Activated gamma-delta T cell treated with Interleukin-2 at 50 U/mL for 16 hours (primary cell): ENCODE measurements at regions not wholly inside any gene's neighbourhood (a gene's known extent, or its start where the extent isn't known, plus 50 kb on each side); places are given as distances from the start of the nearest gene placed in this dataset.

ENCODE experiments used
- DNase-seq: peaks from one replicate; pipeline ENCODE4 v3.0.0-alpha.2; 2020

DNA sequence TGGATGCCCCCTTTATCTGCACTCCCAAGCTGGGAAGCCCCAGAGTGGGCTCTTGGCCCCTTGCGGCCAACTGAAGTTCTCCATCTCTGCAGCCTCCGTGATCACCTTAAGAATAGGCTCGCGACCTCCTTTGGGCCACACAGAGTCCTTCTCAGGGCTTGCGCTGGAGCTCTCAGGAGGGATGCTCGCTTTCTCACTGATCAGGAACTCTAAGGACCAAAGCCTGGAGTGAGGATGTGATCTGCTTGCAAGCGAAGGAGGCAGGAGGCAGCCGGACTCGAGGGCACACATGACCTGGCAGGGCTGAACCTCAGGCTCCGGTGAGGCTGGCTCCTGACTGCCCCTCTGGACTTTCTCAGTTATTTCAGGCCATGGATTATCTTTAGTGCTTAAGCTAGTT is 192.1 kb upstream of the MKI67 start:
- DNase-seq = no peak

DNA sequence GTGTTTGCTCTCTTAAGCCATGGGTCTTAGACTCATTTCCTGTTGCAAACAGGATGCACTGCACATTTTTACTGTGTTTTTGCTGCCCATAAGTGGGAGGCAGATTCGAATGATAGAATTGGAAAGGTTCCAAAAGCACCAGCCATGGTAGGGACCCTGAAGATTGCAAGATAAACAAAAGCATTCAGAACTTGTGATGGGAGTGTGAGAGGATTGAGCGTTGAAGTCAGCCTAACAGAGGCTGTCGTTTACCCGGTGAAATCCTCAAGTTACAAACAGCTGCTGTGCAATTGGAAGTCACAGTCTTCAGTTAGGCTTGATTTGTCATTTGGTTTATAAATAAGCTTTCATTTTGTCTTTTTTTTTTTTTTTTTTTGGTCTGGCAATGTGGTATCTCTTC is 192.7 kb upstream of the MKI67 start:
- no peak for DNase-seq

GRCh38 chr10:128322106-128322505 is 195.9 kb upstream of the MKI67 start:
- DNase-seq = no peak

GRCh38 chr10:128322950-128323349 is 196.7 kb upstream of the MKI67 start:
- no peak for DNase-seq

GRCh38 chr10:128324058-128324827 is 198.0 kb upstream of the MKI67 start:
- no peak for DNase-seq

DNA sequence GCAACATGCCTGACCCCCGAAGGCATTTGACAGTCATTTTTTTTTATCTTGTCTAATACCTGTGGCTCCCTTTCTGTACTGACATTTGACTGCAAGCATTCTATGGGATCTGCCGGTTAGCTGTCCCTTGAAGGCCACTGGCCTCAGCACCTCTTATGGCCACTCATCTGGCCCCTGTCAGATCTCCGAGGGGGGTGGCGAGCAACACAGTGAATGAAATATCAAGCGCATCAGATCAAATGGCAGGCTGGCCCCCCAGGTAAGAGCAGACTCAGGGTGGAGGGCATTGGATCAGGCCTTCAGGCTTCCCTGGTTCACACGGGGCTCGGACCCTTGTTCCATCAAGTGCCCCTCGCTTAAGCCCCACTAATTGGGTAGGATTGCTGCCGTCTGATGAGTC is 199.6 kb upstream of the MKI67 start:
- no peak for DNase-seq

DNA sequence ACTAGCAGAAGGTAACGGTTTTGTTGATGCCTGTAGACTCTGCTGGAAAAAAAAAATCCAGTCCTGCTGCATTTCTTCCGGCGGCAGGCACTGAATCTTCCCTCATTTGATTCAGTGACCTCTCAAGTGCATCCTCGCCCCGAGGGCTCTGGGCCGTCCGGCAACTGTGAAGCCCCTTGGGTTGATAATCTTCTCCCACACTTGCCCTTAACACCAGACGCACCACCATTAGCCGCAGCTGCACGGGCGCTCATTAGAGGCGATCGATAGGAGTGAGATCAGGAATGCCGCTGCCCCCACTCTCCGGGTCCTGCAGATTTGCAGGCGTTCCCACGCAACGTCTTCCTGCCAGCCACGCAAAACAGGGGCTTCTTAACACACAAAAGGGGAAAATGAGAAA is 200.0 kb upstream of the MKI67 start:
- DNase-seq = no peak

DNA sequence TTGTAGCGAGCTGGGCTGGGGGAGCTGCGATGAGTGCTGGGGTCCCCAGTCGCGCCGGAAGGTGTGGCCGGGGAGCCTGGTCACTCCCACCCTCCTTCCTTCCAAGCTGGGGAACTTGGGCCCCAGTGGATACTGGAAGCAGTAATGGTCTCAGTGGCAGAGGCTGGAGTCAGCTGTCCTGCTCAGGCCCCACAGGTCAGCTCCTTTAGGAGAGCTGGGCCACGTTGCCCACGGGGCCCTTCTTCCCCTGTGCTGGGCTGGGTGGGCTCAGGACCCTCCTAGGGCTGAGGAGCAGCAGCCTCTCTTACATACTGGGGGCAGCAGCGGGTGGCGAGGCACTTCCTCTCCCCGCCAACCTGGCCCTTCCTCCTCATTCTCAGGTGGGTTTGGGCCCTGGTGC is 200.6 kb upstream of the MKI67 start:
- no peak for DNase-seq

GRCh38 chr10:128336401-128336800 is 210.2 kb upstream of the MKI67 start:
- no peak for DNase-seq

DNA sequence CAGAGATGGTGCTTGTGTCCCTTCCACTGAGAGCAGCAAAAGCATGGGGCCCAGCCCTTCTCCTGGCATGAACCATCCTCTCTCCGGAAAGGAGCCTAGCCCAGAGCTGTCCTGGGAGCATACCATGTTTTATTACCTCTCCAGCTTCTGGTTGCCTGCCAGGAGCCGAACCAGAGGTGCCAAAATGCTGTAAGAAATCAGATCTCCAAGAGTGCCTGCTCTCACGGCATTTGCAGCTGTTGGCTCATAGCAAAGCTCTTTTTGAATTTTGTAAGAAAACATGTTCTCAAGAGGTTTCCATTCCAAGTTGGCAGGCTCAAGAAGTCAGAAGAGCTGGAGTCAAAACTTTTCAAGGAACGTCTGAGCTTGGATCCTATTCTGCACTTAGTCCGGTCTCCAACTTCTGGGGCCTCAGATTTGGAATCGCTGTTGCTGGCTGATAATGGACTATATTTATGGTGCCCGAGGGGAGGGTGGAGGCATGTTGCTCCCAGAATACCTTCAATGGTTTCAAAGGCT is 211.7 kb upstream of the MKI67 start:
- DNase-seq = no peak

GRCh38 chr10:128338951-128339350 is 212.7 kb upstream of the MKI67 start:
- no peak for DNase-seq

- no peak for DNase-seq
Measured at GRCh38 chr10:128339753-128340152, 213.5 kb upstream of the MKI67 start.

- DNase-seq = no peak
Measured at GRCh38 chr10:128345353-128345752, 219.1 kb upstream of the MKI67 start.

DNA sequence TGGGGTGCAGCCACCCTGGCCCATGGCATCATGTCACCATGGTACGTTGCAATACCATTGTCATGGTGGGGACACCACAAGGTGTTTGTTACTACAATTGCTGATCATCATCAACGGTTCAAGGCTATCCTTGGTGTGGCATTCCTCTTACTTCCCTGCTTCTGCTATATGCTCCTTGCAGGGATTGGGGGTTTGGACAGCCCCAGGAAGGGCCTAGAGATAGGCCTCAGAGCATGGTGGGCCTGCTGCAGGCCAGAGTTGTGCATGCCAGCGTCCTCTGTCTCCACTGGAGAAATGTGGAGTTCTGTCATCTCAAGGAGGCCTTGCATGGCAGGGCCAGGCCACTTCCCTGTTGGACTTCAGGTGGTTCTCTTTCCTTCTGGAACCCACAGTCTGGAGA is 234.6 kb upstream of the MKI67 start:
- DNase-seq = no peak

DNA sequence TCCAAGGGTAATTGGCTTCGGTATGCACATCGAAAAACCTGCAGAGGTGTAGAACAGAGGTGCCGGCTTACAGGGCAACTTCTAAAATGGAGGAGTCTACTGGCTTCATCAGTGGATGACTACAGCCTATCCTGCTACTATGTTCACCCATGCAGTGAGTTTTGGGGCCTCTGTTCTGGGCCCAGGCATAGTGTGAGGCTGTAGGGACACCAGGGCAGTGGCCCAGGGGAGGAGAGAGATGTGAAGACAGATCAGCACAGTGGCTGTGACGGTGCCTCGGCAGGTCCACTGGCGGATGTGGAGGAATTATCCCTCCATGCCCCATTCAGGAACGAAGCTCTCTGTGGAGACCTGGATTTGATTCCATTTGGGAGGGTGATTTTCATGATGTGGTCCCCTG is 235.3 kb upstream of the MKI67 start:
- DNase-seq = no peak

DNA sequence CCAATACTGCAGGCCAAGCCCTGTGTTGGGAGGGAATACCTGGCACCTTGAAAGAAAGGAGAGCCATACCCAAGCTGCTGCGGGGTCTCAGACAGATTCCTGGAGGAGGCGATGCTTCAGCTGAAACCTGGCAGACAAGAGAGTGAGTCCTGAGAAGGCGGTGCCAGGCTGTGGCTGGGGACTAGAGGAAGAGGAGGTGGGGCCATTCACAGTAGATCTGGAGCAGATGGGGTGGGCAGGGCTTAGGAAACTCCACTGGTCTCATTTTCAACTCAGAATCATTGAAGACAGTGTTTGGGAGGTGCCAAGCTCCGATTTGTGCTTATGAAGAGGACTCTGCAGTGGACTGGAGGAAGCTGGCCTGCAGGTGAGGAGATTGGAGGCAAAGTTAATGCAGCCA is 236.3 kb upstream of the MKI67 start:
- no peak for DNase-seq

- DNase-seq = no peak
Measured at GRCh38 chr10:128364631-128365030, 238.4 kb upstream of the MKI67 start.

DNA sequence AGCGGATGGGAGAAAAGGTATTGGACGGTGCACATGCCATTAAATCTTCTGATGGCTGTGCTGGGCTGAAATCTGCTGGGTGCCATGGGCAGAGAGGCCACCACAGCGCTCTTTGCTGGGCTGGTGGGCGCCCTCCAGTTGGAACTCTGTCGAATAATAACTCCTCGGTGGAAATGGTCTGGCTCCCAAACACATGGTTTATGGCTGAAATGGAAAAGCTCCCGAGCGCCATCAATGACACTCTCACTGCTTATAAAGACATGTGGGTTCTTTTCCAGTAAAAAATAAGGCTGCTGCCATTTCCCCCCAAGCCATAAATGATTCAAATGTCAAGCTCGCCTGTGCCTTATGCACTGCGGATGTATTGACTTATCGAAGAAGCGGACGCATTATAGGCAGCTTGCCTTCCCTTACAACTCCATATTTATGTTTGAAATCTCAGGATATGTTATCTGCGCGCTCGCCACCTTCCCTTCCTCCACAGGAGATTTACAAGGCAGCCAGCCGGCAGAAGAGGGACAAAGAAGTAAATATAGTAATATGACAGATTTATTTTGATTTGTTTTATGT is 239.0 kb upstream of the MKI67 start:
- no peak for DNase-seq

DNA sequence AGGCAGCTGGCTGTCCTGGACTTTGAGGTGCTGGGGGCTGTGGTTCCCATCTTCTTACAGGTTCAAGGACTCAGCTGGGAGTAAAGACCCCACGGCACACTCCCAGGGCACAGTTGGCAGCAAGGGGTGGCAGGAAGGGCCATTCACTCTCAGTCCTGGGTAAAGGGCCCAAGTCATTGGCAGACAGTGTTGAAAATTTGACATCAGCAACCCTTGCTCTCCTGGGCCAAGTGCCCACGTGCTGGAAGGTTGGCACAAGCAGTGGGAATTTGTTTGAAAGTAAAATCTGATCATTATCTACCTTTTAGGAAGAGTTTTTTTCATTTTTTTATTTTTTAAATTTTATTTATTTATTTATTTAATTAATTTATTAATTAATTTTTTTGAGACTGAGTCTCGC is 241.6 kb upstream of the MKI67 start:
- DNase-seq = no peak

GRCh38 chr10:128369101-128369650 is 243.0 kb upstream of the MKI67 start:
- no peak for DNase-seq

DNA sequence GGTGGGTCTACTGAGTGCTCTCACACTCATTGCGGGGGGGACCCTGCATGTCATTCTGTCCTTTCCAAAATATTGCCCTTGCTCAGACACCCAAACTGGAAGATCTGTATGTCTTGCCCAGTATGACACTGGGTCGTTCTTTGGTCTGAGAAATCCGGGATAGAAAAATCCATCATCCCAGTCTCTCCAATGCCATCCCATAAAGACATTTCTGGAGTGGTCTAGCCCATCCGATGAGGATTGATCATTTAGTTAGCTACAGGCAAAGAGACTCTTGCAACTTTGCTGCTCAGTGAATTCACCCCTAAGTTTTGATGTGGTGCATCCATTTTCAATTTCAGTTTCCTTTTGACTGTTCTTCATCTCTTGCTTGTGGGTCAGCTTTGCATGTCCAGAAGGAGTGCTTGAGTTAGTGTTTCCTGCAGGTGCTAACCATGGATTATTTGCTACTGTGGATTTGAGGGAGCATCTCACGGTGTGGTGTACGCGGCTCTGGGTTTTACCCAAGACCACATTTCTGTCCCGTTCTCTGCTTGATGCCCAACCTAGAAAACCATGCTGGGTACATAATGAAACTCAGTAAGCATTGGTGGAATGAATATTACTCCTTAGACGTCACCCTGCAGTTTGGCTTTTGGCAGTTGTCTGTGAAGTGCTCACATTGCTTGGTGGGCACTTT is 247.0 kb upstream of the MKI67 start:
- DNase-seq = no peak

DNA sequence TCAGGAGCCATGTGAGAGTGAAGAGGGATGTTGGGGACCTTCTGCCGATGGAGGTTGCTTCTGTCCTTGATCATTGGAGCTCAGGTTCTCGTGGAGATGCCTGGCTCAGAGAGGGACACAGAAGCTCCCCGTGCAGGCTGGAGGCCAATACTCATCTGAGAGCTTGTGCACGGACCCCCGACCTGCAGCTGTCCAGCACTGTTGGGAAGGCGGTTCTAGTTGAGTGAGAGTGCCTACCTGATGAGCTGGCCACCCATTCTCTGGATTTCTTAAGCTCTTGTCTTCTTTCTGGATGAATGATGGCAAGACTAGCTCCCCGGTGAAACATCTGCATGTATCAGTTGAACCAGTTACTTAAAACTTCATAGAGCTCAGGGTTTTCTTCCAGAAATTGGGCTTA is 247.6 kb upstream of the MKI67 start:
- no peak for DNase-seq

DNA sequence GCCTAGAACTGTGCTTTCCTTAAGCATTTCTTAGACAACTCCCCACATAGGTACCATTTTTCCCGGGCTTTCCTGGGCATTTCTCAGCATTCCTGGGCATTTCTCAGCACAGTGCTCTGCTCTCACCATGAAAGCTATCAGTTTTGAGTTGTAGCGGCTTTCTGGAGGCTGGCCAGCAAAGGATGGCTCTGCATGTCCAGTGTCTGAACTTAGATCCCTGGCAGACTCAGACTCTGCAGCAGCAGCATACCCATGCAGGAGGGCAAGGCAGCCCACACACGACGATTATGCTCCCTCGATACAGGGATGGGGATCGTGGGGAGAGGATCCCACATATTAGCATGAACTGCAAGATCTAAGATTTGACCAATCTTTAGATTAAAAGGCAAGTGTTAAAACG is 248.9 kb upstream of the MKI67 start:
- DNase-seq = no peak
